NCI-H2171 (cell line): ENCODE measurements at regions not wholly inside any gene's neighbourhood (a gene's known extent, or its start where the extent isn't known, plus 50 kb on each side); places are given as distances from the start of the nearest gene placed in this dataset.
"Not testable (repeated sequence)": the region's sequence is repeated elsewhere in the genome, so short reads cannot be mapped to it uniquely, and the experiment has no call there.

Experiments used
- DNase-seq: peaks from one replicate; lab custom pipeline; 2025; lab: John Stamatoyannopoulos, UW

DNA sequence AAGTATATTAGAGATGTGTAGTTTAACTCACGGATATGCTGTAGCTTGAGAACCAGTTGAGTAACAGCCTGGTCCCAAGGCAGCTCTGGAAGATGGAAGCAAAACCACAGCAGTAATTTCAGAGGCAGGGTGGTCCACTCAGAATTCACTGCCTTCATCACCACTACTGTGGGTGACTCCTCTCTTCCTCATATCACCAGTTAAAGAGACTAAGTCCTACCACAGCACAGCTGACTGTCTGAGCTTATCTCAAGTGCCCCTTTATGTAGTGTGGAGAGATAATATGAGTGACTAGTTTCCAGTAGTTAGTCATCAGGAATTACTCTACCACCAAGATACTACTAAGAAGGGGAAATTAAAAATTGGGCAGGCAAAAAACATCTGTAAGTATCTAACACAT lies 1571.2 kb upstream of the C9orf72 start:
- no peak for DNase-seq

DNA sequence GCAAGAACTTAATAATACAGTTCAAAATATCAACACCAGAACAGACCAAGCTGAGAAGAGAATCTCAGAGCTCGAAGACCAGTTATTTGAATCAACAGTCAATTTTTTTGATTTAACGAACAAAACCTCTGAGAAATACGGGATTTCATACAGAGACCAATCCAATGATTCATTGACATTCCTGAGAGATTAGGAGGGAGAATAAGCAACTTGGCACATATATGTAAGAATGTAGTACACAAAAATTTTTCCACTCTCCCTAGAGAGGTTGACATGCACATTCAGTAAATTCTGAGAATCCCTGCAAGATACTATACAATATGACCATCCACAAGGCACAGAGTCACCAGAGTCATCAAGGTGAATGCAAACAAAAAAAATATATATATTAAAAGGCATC lies 1577.3 kb upstream of the C9orf72 start:
- no peak for DNase-seq

- DNase-seq = no peak
Observed at GRCh38 chr9:29160763-29161353, 1587.6 kb upstream of the C9orf72 start.

DNA sequence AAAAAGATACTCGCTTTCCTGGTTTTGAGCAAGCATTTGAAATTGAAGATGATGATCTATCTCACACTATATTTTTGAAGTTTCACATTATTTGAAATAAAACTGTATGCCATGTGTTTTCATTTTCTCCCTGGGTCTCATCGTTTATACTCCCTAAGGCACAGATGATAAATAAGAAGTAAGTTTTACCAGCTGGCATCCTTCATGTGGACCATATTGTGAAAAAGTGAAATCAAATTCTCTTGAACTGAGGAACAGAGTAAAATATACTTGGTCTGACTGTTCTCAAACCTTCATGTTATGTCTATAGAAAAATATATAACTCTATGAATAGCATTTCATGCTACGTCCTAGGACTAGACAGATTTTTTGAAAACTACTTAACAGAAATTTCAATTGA lies 1600.9 kb upstream of the C9orf72 start:
- DNase-seq = no peak

DNA sequence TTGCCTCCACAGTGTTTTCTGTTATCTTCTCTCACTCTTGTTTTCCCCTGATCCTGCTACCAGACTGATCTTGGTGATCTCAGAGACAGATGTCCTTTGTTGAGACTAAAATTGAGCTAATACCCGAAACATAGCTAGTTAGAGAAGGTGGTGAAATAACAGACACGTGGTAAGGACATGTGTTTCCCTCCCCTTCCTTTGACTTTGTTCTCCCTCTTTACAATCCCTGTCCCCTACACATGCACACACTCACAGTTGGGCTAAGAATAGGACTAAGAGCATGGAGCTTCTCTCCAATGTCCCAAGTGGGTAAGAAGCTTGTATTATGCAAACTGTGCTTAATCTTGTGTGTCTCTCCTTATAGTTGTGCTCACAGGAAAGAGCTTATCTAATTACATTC lies 1603.0 kb upstream of the C9orf72 start:
- DNase-seq = no peak

DNA sequence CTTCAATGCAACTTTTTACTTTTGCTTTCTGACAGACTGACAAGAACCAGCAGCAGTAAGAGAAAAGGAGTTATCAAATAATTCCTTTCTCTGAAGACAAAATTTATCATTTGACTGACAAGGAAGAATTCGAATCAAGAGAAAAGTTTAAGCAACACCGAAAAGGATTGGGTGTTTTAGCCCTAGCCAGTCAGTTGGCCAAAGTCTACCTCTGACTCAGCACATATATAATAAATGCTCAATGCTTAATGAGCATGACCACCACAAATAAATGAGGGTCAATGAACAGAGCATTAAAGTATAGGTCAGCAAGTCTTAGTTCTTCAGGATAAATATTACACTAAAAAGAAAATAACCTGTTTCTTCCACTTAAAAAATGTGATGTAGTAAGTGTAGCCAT lies 1603.5 kb upstream of the C9orf72 start:
- no peak for DNase-seq

- no peak for DNase-seq
Observed at GRCh38 chr9:29183971-29184370, 1610.7 kb upstream of the C9orf72 start.

DNA sequence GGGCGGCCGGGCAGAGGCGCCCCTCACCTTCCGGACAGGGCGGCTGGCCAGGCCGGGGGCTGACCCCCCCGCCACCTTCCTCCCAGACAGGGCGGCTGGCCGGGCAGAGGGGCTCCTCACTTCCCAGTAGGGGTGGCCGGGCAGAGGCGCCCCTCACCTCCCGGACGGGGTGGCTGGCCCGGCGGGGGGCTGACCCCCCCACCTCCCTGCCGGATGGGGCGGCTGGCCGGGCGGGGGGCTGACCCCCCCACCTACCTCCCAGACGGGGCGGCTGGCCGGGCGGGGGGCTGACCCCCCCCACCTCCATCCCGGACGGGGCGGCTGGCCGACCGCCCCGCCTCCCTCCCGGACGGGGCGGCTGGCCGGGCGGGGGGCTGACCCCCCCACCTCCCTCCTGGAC lies 1615.5 kb upstream of the C9orf72 start:
- not testable (repeated sequence) for DNase-seq

GRCh38 chr9:29189221-29189620 lies 1615.9 kb upstream of the C9orf72 start:
- not testable (repeated sequence) for DNase-seq

GRCh38 chr9:29198861-29199260 lies 1625.6 kb upstream of the C9orf72 start:
- no peak for DNase-seq

GRCh38 chr9:29199975-29200374 lies 1626.7 kb upstream of the C9orf72 start:
- DNase-seq = no peak

- no peak for DNase-seq
Observed at GRCh38 chr9:29200650-29201049, 1627.4 kb upstream of the C9orf72 start.

GRCh38 chr9:29203244-29203930 lies 1630.1 kb upstream of the C9orf72 start:
- no peak for DNase-seq

DNA sequence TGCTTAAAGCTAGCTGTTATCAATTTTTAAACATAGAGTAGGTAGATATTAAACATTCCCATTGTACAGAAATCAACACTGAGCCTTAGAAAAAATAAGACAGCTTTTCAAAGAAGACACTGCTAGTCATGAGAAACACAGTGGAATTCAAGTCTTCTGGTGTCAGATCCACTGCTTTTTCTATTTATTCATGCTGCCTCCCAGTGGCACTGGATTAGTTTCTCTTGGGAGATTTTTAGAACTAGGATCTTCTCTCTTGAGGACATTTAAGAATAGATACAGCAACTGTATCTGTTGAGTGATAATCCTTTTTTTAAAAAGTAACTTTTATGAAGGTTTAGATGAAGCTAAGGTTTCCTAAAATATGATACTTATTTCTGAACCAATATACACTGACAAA lies 1635.4 kb upstream of the C9orf72 start:
- no peak for DNase-seq

- DNase-seq = no peak
Observed at GRCh38 chr9:29209748-29210291, 1636.5 kb upstream of the C9orf72 start.

DNA sequence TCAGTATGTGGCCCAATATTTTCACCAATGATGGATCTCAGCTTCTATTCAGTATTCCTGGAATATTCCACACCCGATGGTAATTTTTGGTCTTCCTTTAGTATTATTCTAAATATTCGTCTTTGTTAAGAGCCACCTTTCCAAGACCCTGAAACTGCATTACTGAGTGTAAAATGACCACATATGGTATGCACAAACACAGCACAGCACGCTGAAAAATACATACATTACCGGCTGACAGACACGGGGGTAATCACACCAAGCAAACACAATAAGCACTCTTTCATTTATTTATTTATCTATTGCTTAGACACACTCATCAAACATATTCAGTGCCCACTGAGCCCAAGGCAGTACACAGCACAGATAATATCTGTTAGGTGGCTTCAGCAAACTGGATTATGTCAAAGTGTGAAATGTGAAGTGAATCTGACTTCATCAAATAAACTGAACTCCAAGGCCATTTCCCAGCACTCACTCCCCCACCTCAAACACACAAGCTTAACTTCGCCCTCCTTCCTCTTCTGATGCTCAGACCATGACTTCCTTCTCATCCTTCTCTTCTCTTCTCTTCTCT lies 1637.8 kb upstream of the C9orf72 start:
- DNase-seq = no peak

DNA sequence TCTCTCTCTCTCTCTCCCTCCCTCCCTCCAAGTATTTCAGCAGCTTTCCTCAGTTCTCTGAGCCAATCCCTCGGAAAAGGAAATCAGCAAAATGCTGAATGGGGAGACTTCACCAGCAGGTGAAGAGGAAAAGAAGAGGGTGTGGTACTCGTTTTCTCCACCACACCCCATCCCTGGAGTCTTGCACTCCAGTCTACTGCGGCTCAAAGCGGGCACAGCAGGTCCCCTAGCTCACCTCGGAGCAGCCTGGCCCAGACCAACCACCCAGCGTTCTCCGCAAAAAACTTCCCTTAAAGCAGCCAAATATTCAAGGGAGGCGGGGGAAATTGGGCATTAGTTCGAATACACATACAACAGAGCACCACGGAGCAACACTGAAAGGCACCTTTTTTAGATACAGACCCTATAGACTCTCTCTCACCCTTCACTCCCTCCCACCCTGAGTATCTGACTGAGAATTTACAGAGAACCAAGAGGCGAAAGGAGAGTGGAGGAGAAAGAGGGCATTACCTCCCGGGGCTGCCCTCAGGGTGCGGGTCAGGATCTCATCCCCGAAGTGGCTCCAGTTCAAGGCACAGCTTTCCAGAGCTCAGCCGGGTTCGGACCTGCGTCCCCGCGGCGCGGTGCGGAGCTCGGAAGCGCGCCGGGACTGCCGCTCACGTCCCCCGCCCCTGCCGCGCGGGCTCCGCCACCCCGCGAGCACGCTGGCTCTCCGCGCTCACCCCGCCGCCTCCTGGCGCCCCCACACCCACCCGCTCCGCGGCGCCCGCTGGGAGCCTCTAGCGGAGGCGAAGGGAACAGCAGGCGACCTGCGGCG lies 1638.5 kb upstream of the C9orf72 start:
- peak; percentile 53 for DNase-seq

DNA sequence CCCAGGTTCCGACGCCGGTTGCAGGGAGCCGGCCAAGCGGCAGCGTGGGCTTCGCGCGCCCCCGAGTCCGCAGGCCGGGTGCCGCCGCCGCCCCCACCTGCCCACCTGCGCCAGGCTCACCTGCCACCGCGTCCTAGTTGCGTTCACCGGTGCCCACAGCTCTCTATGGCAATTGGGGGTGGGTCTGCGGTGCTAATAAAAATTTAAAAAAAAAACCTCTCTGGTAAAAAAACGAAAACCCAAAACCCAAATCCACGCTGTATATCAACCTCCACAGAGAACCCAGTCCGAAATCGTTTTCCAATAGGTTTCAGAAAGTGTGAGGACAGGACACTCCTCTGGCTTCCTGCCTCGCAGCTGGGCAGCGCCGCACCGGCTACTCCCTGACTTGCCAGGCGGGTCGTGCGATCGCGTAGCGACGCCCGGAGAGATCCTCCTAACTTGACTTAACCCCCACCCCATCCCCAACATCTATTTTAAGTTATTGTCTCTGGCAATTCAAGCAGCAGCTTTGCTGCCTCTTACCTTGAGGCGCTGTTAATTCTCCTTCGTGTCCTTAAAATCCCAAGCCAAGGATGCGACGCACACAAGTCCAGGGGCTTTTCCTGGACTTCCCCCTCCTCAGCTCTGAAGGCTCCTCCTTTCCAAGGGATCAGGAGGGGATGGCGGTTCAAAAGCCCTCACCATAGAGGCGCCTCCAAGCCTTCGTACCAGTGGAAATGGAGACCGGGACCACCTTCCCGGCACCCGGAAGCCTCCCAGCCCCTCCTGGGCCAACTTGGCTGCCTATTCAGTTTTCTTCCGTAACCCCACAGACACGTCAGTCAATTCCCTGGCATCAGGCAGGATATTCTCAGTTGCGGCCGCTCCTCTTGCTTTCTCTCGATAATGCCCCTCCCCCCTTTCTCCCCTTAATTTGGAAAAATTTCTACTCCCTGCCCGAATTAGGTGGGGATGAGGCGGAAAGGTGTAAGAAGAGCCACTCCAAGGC lies 1639.4 kb upstream of the C9orf72 start:
- DNase-seq = peak; percentile 27

- DNase-seq = peak; percentile 55
Observed at GRCh38 chr9:29213417-29214153, 1640.3 kb upstream of the C9orf72 start, which contains the start of gene LINGO2. Gene LINGO2, minus strand, starts transcription at chr9:29213601.

DNA sequence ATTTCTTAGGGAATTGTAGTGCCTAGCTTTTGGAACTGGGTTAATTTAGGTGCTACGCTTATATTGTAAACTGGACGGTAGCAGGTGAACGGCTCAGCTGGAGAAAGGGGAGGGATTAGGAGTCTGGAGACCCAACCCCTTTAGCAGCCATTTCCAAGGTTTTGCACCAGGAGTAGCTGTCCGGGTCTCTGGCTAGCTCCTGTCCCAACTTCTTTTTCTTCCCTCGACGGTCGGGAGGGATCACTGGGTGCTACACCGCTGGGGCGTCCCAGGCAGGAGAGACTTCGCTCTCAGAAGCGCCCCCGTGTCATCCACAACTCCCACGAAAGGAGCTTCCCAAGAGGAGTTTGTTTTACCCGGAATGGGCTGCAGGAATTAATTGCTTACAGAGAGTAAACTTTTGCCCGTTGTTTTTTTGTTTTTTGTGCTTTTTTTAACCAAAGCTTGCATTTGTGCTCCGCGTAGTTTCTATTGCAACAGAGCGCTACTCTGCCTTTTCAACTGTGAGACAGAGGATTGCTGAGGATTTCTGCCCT lies 1640.9 kb upstream of the C9orf72 start:
- DNase-seq = peak; percentile 72
